ENCODE measurements at regions not wholly inside any gene's neighbourhood (a gene's known extent, or its start where the extent isn't known, plus 50 kb on each side); places are given as distances from the start of the nearest gene placed in this dataset.

GRCh38 chr2:2738276-2738675 lies 407.2 kb upstream of the MYT1L start:
- no peak for TF ChIP-seq EP300 (IDR thresholded peaks at IDR 0.05)
- no peak for TF ChIP-seq POLR2A (IDR thresholded peaks at IDR 0.05)
